HEK293T (cell line): ENCODE measurements at regions not wholly inside any gene's neighbourhood (a gene's known extent, or its start where the extent isn't known, plus 50 kb on each side); places are given as distances from the start of the nearest gene placed in this dataset.

ENCODE experiments used
- CTCF ChIA-PET: fragments of 350-600 bp; formaldehyde crosslinking; extraction: SDS; loops from one replicate; lab custom pipeline; 2021; ENCODE audit warnings: antibody characterized with exemption, inconsistent platforms; lab: Yijun Ruan, JAX
- POLR2A ChIA-PET: fragments of 350-600 bp; formaldehyde crosslinking; extraction: SDS; loops from one replicate; lab custom pipeline; 2020; ENCODE audit warnings: antibody characterized with exemption, inconsistent platforms; lab: Yijun Ruan, JAX
- DNase-seq: peaks from one replicate; pipeline ENCODE4 v3.0.0; 2012; ENCODE audit warnings: mixed read lengths; ENCODE audit errors: extremely low spot score
- ARNT ChIP-seq: fragments of 450-650 bp; IDR thresholded peaks from 2 replicates; pipeline ENCODE4 v1.6.1; 2017; ENCODE audit warnings: mild to moderate bottlenecking
- BHLHE40 ChIP-seq: fragments of 450-650 bp; IDR thresholded peaks from 2 replicates; pipeline ENCODE4 v1.6.1; 2016; ENCODE audit warnings: mild to moderate bottlenecking, moderate library complexity, borderline replicate concordance
- CTBP1 ChIP-seq: fragments of 450-650 bp; IDR thresholded peaks from 2 replicates; pipeline ENCODE4 v1.6.1; 2016; ENCODE audit warnings: borderline replicate concordance
- ELF4 ChIP-seq: fragments of 450-650 bp; IDR thresholded peaks from 2 replicates; pipeline ENCODE4 v1.6.1; 2017; ENCODE audit warnings: antibody characterized with exemption
- FOXA1 ChIP-seq: fragments of 450-650 bp; IDR thresholded peaks from 2 replicates; pipeline ENCODE4 v1.6.1; 2016; ENCODE audit warnings: mild to moderate bottlenecking
- FOXK2 ChIP-seq: fragments of 450-650 bp; IDR thresholded peaks from 2 replicates; pipeline ENCODE4 v1.6.1; 2016; ENCODE audit warnings: mild to moderate bottlenecking
- FOXM1 ChIP-seq: fragments of 450-650 bp; IDR thresholded peaks from 2 replicates; pipeline ENCODE4 v1.6.1; 2017; ENCODE audit warnings: mild to moderate bottlenecking, borderline replicate concordance
- HDGF ChIP-seq: fragments of 450-650 bp; IDR thresholded peaks from 2 replicates; pipeline ENCODE4 v1.6.1; 2017; ENCODE audit warnings: antibody characterized with exemption, borderline replicate concordance
- L3MBTL2 ChIP-seq: fragments of 450-650 bp; conservative IDR thresholded peaks from 2 replicates; pipeline ENCODE4 v1.6.1; 2016; ENCODE audit warnings: mild to moderate bottlenecking
- LEF1 ChIP-seq: fragments of 450-650 bp; IDR thresholded peaks from 2 replicates; pipeline ENCODE4 v1.6.1; 2017; ENCODE audit warnings: mild to moderate bottlenecking, borderline replicate concordance
- NFRKB ChIP-seq: fragments of 450-650 bp; IDR thresholded peaks from 2 replicates; pipeline ENCODE4 v1.6.1; 2016; ENCODE audit warnings: mild to moderate bottlenecking, moderate library complexity
- PKNOX1 ChIP-seq: fragments of 450-650 bp; IDR thresholded peaks from 2 replicates; pipeline ENCODE4 v1.6.1; 2016
- SP1 ChIP-seq: fragments of 450-650 bp; IDR thresholded peaks from 2 replicates; pipeline ENCODE4 v1.6.1; 2017
- SUZ12 ChIP-seq: fragments of 450-650 bp; IDR thresholded peaks from 2 replicates; pipeline ENCODE4 v1.6.1; 2016; ENCODE audit warnings: mild to moderate bottlenecking
- TARDBP ChIP-seq: fragments of 450-650 bp; IDR thresholded peaks from 2 replicates; pipeline ENCODE4 v1.6.1; 2016
- ZNF384 ChIP-seq: fragments of 450-650 bp; IDR thresholded peaks from 2 replicates; pipeline ENCODE4 v1.6.1; 2016

GRCh38 chr12:43004908-43005307, 415.4 kb upstream of the PRICKLE1 start:
- no peak for TF ChIP-seq NFRKB
- TF ChIP-seq ELF4 = no peak
- TF ChIP-seq LEF1 = no peak
- no peak for TF ChIP-seq BHLHE40
- no peak for TF ChIP-seq FOXK2
- no peak for TF ChIP-seq PKNOX1
- no peak for DNase-seq
- ChIA-PET CTCF (interaction anchor here (0.7 kb wide), 1 partner anchor 236 kb away, joined by 3 read pairs; no protein-coding TSS in a partner anchor), POLR2A (no interaction called here)

- POLR2A ChIA-PET = no interaction called here
- CTCF ChIA-PET = no interaction called here
Observed at GRCh38 chr12:43004141-43004540, 414.6 kb upstream of the PRICKLE1 start.

GRCh38 chr12:42996869-42997431, 407.4 kb upstream of the PRICKLE1 start:
- POLR2A ChIA-PET = no interaction called here
- TF ChIP-seq NFRKB = no peak
- no peak for TF ChIP-seq ELF4
- no peak for TF ChIP-seq SP1
- no peak for TF ChIP-seq L3MBTL2
- no peak for TF ChIP-seq FOXM1
- no peak for TF ChIP-seq CTBP1
- TF ChIP-seq BHLHE40 = no peak
- no peak for TF ChIP-seq PKNOX1
- TF ChIP-seq ARNT = no peak
- no peak for TF ChIP-seq ZNF384
- no peak for TF ChIP-seq TARDBP
- no peak for TF ChIP-seq HDGF
- TF ChIP-seq FOXA1 = no peak
- no peak for TF ChIP-seq FOXK2
- no peak for TF ChIP-seq SUZ12
- no peak for DNase-seq
- CTCF ChIA-PET = no interaction called here

More at GRCh38 chr12:43004141-43004540, 414.6 kb upstream of the PRICKLE1 start:
- no peak for DNase-seq
- TF ChIP-seq ELF4 = no peak
- TF ChIP-seq CTBP1 = no peak
- TF ChIP-seq NFRKB = no peak
- no peak for TF ChIP-seq SUZ12

GRCh38 chr12:42992826-42993225, 403.3 kb upstream of the PRICKLE1 start:
- no peak for DNase-seq
- TF ChIP-seq ZNF384 (no peak), ELF4 (no peak), TARDBP (no peak), L3MBTL2 (no peak), SP1 (no peak), BHLHE40 (no peak), FOXK2 (no peak), PKNOX1 (no peak), LEF1 (no peak), CTBP1 (no peak), FOXA1 (no peak), SUZ12 (no peak), HDGF (no peak)
- ChIA-PET POLR2A (no interaction called here), CTCF (no interaction called here)

- DNase-seq = no peak
- POLR2A ChIA-PET = no interaction called here
- CTCF ChIA-PET = no interaction called here
- no peak for TF ChIP-seq FOXA1
- TF ChIP-seq LEF1 = no peak
- no peak for TF ChIP-seq CTBP1
- TF ChIP-seq SUZ12 = no peak
- TF ChIP-seq FOXK2 = no peak
- no peak for TF ChIP-seq TARDBP
- TF ChIP-seq FOXM1 = no peak
- no peak for TF ChIP-seq ARNT
- no peak for TF ChIP-seq ZNF384
- no peak for TF ChIP-seq BHLHE40
- no peak for TF ChIP-seq ELF4
- TF ChIP-seq HDGF = no peak
- TF ChIP-seq PKNOX1 = no peak
- no peak for TF ChIP-seq NFRKB
- no peak for TF ChIP-seq L3MBTL2
- no peak for TF ChIP-seq SP1
Observed at GRCh38 chr12:42990387-42990786, 400.8 kb upstream of the PRICKLE1 start.

GRCh38 chr12:42987216-42987650, 397.7 kb upstream of the PRICKLE1 start:
- POLR2A ChIA-PET = no interaction called here
- CTCF ChIA-PET = no interaction called here
- TF ChIP-seq TARDBP = no peak
- no peak for TF ChIP-seq ELF4
- no peak for TF ChIP-seq SP1
- no peak for TF ChIP-seq ARNT
- no peak for TF ChIP-seq FOXK2
- TF ChIP-seq PKNOX1 = no peak
- TF ChIP-seq HDGF = no peak
- TF ChIP-seq L3MBTL2 = no peak
- no peak for TF ChIP-seq NFRKB
- no peak for TF ChIP-seq LEF1
- no peak for DNase-seq
